HG02885 (cell line): ENCODE measurements at regions not wholly inside any gene's neighbourhood (a gene's known extent, or its start where the extent isn't known, plus 50 kb on each side); places are given as distances from the start of the nearest gene placed in this dataset.

Experiments used
- ATAC-seq: cut with Tn5 transposase; IDR thresholded peaks from one replicate; pipeline ENCODE4 v1.9.1; 2021; ENCODE audit warnings: mild to moderate bottlenecking; ENCODE audit not compliant: unreplicated experiment, poor library complexity

- ATAC-seq: no peak
Observed at GRCh38 chr5:35438786-35439185, 178.9 kb upstream of the SPEF2 start.

GRCh38 chr5:35438288-35438687 is 179.4 kb upstream of the SPEF2 start:
- no peak for ATAC-seq

- peak; percentile 67 for ATAC-seq
Observed at GRCh38 chr5:35436400-35437057, 181.1 kb upstream of the SPEF2 start.

GRCh38 chr5:35430381-35431162 is 187.1 kb upstream of the SPEF2 start:
- ATAC-seq: no peak

GRCh38 chr5:35420200-35420599 is 189.9 kb upstream of the PRLR start:
- no peak for ATAC-seq

GRCh38 chr5:35417040-35417439 is 186.8 kb upstream of the PRLR start:
- no peak for ATAC-seq

- ATAC-seq: no peak
Observed at GRCh38 chr5:35416217-35416988, 186.1 kb upstream of the PRLR start.

GRCh38 chr5:35415309-35415708 is 185.0 kb upstream of the PRLR start:
- ATAC-seq: no peak

GRCh38 chr5:35409361-35409760 is 179.1 kb upstream of the PRLR start:
- no peak for ATAC-seq

- ATAC-seq: no peak
Observed at GRCh38 chr5:35408146-35408545, 177.9 kb upstream of the PRLR start.

- ATAC-seq: no peak
Observed at GRCh38 chr5:35407697-35408096, 177.4 kb upstream of the PRLR start.

- ATAC-seq: no peak
Observed at GRCh38 chr5:35405938-35406337, 175.7 kb upstream of the PRLR start.

- ATAC-seq: no peak
Observed at GRCh38 chr5:35404701-35405100, 174.4 kb upstream of the PRLR start.

- ATAC-seq: no peak
Observed at GRCh38 chr5:35393901-35394300, 163.6 kb upstream of the PRLR start.

GRCh38 chr5:35384658-35385057 is 154.4 kb upstream of the PRLR start:
- ATAC-seq: no peak

- ATAC-seq: no peak
Observed at GRCh38 chr5:35383041-35383440, 152.8 kb upstream of the PRLR start.

GRCh38 chr5:35377653-35378052 is 147.4 kb upstream of the PRLR start:
- no peak for ATAC-seq

GRCh38 chr5:35374584-35374983 is 144.3 kb upstream of the PRLR start:
- no peak for ATAC-seq

GRCh38 chr5:35373249-35373648 is 143.0 kb upstream of the PRLR start:
- no peak for ATAC-seq

- no peak for ATAC-seq
Observed at GRCh38 chr5:35372482-35372881, 142.2 kb upstream of the PRLR start.

- ATAC-seq: no peak
Observed at GRCh38 chr5:35371951-35372426, 141.7 kb upstream of the PRLR start.
